Lower leg skin (tissue), 4 donors: ENCODE measurements at regions not wholly inside any gene's neighbourhood (a gene's known extent, or its start where the extent isn't known, plus 50 kb on each side); places are given as distances from the start of the nearest gene placed in this dataset.
"Not testable (repeated sequence)": the region's sequence is repeated elsewhere in the genome, so short reads cannot be mapped to it uniquely, and the experiment has no call there.

ENCODE experiments used
- DNase-seq, 2 donors: peaks; one replicate each; pipeline ENCODE4 v3.0.0-alpha.2; 2019; ENCODE audit warnings: low spot score in 2 of 2
- H3K4me3 ChIP-seq: fragments of 200-600 bp; sonication (generic); 2 replicates; pipeline ENCODE4 v1.5.1; 2017; ENCODE audit warnings: mild to moderate bottlenecking, low read depth; ENCODE audit not compliant: poor library complexity, severe bottlenecking
- CTCF ChIP-seq, 3 donors: fragments of 450-650 bp; IDR thresholded peaks; one replicate each; pipeline ENCODE4 v1.5.1; 2016; ENCODE audit warnings: antibody characterized with exemption in 3 of 3, mild to moderate bottlenecking in 3 of 3, moderate library complexity in 2 of 3
- POLR2A ChIP-seq, 2 donors: fragments of 450-650 bp; IDR thresholded peaks; one replicate each; pipeline ENCODE4 v1.6.1; 2016 to 2017; ENCODE audit warnings: antibody characterized with exemption in 2 of 2, mild to moderate bottlenecking in 1 of 2, moderate library complexity in 1 of 2
- WGBS, 2 donors: methylation state at CpG; one replicate each; pipeline ENCODE4 v1.1.5; 2018; 5-methylcytosine and 5-hydroxymethylcytosine counted together
- intact Hi-C: fragments of 100-400 bp; cut with DNase I; formaldehyde crosslinking; loops from one replicate; pipeline ENCODE4 v1.15.0; 2023; ENCODE audit warnings: low total_unique reads

- WGBS, 2 donors, result 50 to 53% methylated on average over 2 of the region's 2 CpGs
- H3K4me3 ChIP-seq, result no peak overlapping the region
- TF ChIP-seq CTCF (IDR thresholded peaks at IDR 0.05), result no peak
- no peak for TF ChIP-seq POLR2A (IDR thresholded peaks at IDR 0.05)
- DNase-seq, result no peak
- intact Hi-C loops, result no loop called here
Observed at GRCh38 chr10:9939716-9940115, 1078.0 kb upstream of the CELF2 start.

GRCh38 chr10:9944690-9945089 lies 1073.0 kb upstream of the CELF2 start:
- intact Hi-C loops, result no loop called here
- H3K4me3 ChIP-seq, result no peak overlapping the region
- no peak for DNase-seq
- TF ChIP-seq CTCF (IDR thresholded peaks at IDR 0.05), result no peak
- TF ChIP-seq POLR2A (IDR thresholded peaks at IDR 0.05), result no peak

GRCh38 chr10:9950070-9950469 lies 1067.6 kb upstream of the CELF2 start:
- intact Hi-C loops, result no loop called here
- no peak for DNase-seq
- no peak overlapping the region for H3K4me3 ChIP-seq
- 84 to 89% methylated on average over 2 of the region's 2 CpGs for WGBS, 2 donors
- no peak for TF ChIP-seq CTCF (IDR thresholded peaks at IDR 0.05)
- TF ChIP-seq POLR2A (IDR thresholded peaks at IDR 0.05), result no peak

- H3K4me3 ChIP-seq, result no peak overlapping the region
- WGBS, 2 donors, result 78 to 95% methylated on average over 1 of the region's 1 CpG
- no peak for DNase-seq
- intact Hi-C loops, result no loop called here
- TF ChIP-seq POLR2A (IDR thresholded peaks at IDR 0.05), result no peak
- TF ChIP-seq CTCF (IDR thresholded peaks at IDR 0.05), result no peak
Observed at GRCh38 chr10:9951481-9952257, 1066.0 kb upstream of the CELF2 start.

GRCh38 chr10:9957351-9957750 lies 1060.3 kb upstream of the CELF2 start:
- intact Hi-C loops, result no loop called here
- H3K4me3 ChIP-seq, result no peak overlapping the region
- no peak for DNase-seq
- WGBS, 2 donors, result 32 to 52% methylated on average over 1 of the region's 1 CpG
- TF ChIP-seq CTCF (IDR thresholded peaks at IDR 0.05) (no peak), POLR2A (IDR thresholded peaks at IDR 0.05) (no peak)

GRCh38 chr10:9957876-9958275 lies 1059.8 kb upstream of the CELF2 start:
- intact Hi-C loops, DNase-seq: not testable (repeated sequence)

More at GRCh38 chr10:9957876-9958275, 1059.8 kb upstream of the CELF2 start:
- H3K4me3 ChIP-seq, result not testable (repeated sequence)
- WGBS, 2 donors, result 61 to 73% methylated on average over 6 of the region's 6 CpGs
